NCI-H524 treated with DMSO at 0.1 percent for 48 hours (cell line): ENCODE measurements at regions not wholly inside any gene's neighbourhood (a gene's known extent, or its start where the extent isn't known, plus 50 kb on each side); places are given as distances from the start of the nearest gene placed in this dataset.

Source experiments
- DNase-seq: peaks from one replicate; lab custom pipeline; 2025; lab: John Stamatoyannopoulos, UW

GRCh38 chr2:118278046-118278445 lies 189.8 kb downstream of the INSIG2 start:
- no peak for DNase-seq

- DNase-seq, result no peak
Measured at GRCh38 chr2:118274841-118275510, 186.7 kb downstream of the INSIG2 start.

- no peak for DNase-seq
Measured at GRCh38 chr2:118272391-118272790, 184.1 kb downstream of the INSIG2 start.

GRCh38 chr2:118269408-118270051 lies 181.3 kb downstream of the INSIG2 start:
- no peak for DNase-seq

GRCh38 chr2:118268268-118268667 lies 180.0 kb downstream of the INSIG2 start:
- no peak for DNase-seq

- DNase-seq, result no peak
Measured at GRCh38 chr2:118265873-118266455, 177.7 kb downstream of the INSIG2 start.

- DNase-seq, result no peak
Measured at GRCh38 chr2:118264232-118264990, 176.1 kb downstream of the INSIG2 start.

- no peak for DNase-seq
Measured at GRCh38 chr2:118257696-118258095, 169.4 kb downstream of the INSIG2 start.

GRCh38 chr2:118255771-118256372 lies 167.6 kb downstream of the INSIG2 start:
- no peak for DNase-seq

- DNase-seq, result no peak
Measured at GRCh38 chr2:118255301-118255700, 167.0 kb downstream of the INSIG2 start.

GRCh38 chr2:118254116-118254515 lies 165.8 kb downstream of the INSIG2 start:
- no peak for DNase-seq

GRCh38 chr2:118251427-118251826 lies 163.2 kb downstream of the INSIG2 start:
- no peak for DNase-seq

- DNase-seq, result no peak
Measured at GRCh38 chr2:118250463-118250862, 162.2 kb downstream of the INSIG2 start.

GRCh38 chr2:118250001-118250400 lies 161.7 kb downstream of the INSIG2 start:
- no peak for DNase-seq

- DNase-seq, result no peak
Measured at GRCh38 chr2:118249531-118249930, 161.3 kb downstream of the INSIG2 start.

GRCh38 chr2:118246726-118247125 lies 158.5 kb downstream of the INSIG2 start:
- no peak for DNase-seq

- DNase-seq, result no peak
Measured at GRCh38 chr2:118246079-118246478, 157.8 kb downstream of the INSIG2 start.

GRCh38 chr2:118244686-118245085 lies 156.4 kb downstream of the INSIG2 start:
- DNase-seq, result no peak

GRCh38 chr2:118243031-118243430 lies 154.8 kb downstream of the INSIG2 start:
- DNase-seq, result no peak

- DNase-seq, result no peak
Measured at GRCh38 chr2:118242216-118242615, 153.9 kb downstream of the INSIG2 start.

- DNase-seq, result no peak
Measured at GRCh38 chr2:118241128-118241527, 152.9 kb downstream of the INSIG2 start.

- DNase-seq, result no peak
Measured at GRCh38 chr2:118240276-118240675, 152.0 kb downstream of the INSIG2 start.
